DND-41 (cell line): ENCODE measurements at regions not wholly inside any gene's neighbourhood (a gene's known extent, or its start where the extent isn't known, plus 50 kb on each side); places are given as distances from the start of the nearest gene placed in this dataset.

Experiments
- CTCF ChIP-seq: IDR thresholded peaks from 2 replicates; pipeline ENCODE4 v1.5.1; 2012; ENCODE audit warnings: borderline replicate concordance, low read length, moderate library complexity, mild to moderate bottlenecking; ENCODE audit not compliant: poor library complexity, severe bottlenecking; ENCODE audit errors: extremely low read depth
- EZH2 ChIP-seq: IDR thresholded peaks from 3 replicates; pipeline ENCODE4 v1.6.1; 2012; ENCODE audit warnings: borderline replicate concordance, low read depth, mild to moderate bottlenecking, moderate library complexity, low read length, inconsistent platforms; ENCODE audit not compliant: severe bottlenecking

- TF ChIP-seq EZH2 (no peak), CTCF (no peak)
Observed at GRCh38 chr16:51474414-51475091, 323.5 kb upstream of the SALL1 start.
